ENCODE measurements at regions not wholly inside any gene's neighbourhood (a gene's known extent, or its start where the extent isn't known, plus 50 kb on each side); places are given as distances from the start of the nearest gene placed in this dataset.

GRCh38 chr18:24915547-24915946 lies 436.4 kb downstream of the ZNF521 start:
- no peak for DNase-seq

GRCh38 chr18:24917767-24918166 lies 434.2 kb downstream of the ZNF521 start:
- no peak for DNase-seq

GRCh38 chr18:24918257-24918656 lies 433.7 kb downstream of the ZNF521 start:
- no peak for DNase-seq

- DNase-seq, result no peak
These were observed 432.7 kb downstream of the ZNF521 start for GRCh38 chr18:24919181-24919797.

- DNase-seq, result no peak
These were observed 429.5 kb downstream of the ZNF521 start for GRCh38 chr18:24922491-24922890.

- DNase-seq, result no peak
These were observed 428.8 kb downstream of the ZNF521 start for GRCh38 chr18:24923138-24923537.

GRCh38 chr18:24924066-24924716 lies 427.8 kb downstream of the ZNF521 start:
- no peak for DNase-seq

GRCh38 chr18:24926649-24927048 lies 425.3 kb downstream of the ZNF521 start:
- DNase-seq, result no peak

GRCh38 chr18:24928301-24928878 lies 423.6 kb downstream of the ZNF521 start:
- no peak for DNase-seq

- DNase-seq, result no peak
These were observed 421.5 kb downstream of the ZNF521 start for GRCh38 chr18:24930478-24930877.

- DNase-seq, result no peak
These were observed 421.0 kb downstream of the ZNF521 start for GRCh38 chr18:24930971-24931370.

- DNase-seq, result no peak
These were observed 418.6 kb downstream of the ZNF521 start for GRCh38 chr18:24933345-24933744.

GRCh38 chr18:24934258-24934932 lies 417.6 kb downstream of the ZNF521 start:
- no peak for DNase-seq

- no peak for DNase-seq
These were observed 417.0 kb downstream of the ZNF521 start for GRCh38 chr18:24935008-24935407.

- DNase-seq, result no peak
These were observed 416.1 kb downstream of the ZNF521 start for GRCh38 chr18:24935896-24936295.

GRCh38 chr18:24936691-24937090 lies 415.3 kb downstream of the ZNF521 start:
- DNase-seq, result no peak

- DNase-seq, result no peak
These were observed 414.2 kb downstream of the ZNF521 start for GRCh38 chr18:24937639-24938275.

GRCh38 chr18:24940416-24940815 lies 411.6 kb downstream of the ZNF521 start:
- no peak for DNase-seq

- no peak for DNase-seq
These were observed 410.6 kb downstream of the ZNF521 start for GRCh38 chr18:24941174-24941951.

- DNase-seq, result no peak
These were observed 409.8 kb downstream of the ZNF521 start for GRCh38 chr18:24942144-24942543.

GRCh38 chr18:24947521-24948305 lies 404.3 kb downstream of the ZNF521 start:
- no peak for DNase-seq

GRCh38 chr18:24949908-24950307 lies 402.1 kb downstream of the ZNF521 start:
- no peak for DNase-seq
